Astrocyte of the hippocampus (primary cell): ENCODE measurements at regions not wholly inside any gene's neighbourhood (a gene's known extent, or its start where the extent isn't known, plus 50 kb on each side); places are given as distances from the start of the nearest gene placed in this dataset.

Source experiments
- DNase-seq: peaks from one replicate; pipeline ENCODE4 v3.0.0; 2011; ENCODE audit warnings: low read depth, low spot score

DNA sequence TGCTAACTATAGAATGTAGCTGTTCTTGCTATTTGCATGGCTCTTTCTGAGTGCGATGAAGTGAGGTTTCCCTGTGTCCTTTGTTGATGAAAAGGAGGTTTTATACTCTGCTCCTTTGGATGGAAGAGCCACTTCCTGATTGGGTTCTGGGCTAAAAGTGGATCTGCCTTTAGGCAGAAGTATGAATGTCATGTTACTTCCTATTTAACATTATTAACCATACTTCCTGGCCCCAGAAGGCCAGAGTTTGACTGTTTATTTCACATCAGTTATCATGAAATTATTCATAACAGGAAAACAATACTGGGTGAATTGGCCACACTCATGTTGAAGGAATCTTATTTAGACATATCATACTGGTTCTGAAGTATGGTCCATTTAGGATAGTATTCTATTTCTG, 386.2 kb downstream of the PCDH7 start:
- no peak for DNase-seq

DNA sequence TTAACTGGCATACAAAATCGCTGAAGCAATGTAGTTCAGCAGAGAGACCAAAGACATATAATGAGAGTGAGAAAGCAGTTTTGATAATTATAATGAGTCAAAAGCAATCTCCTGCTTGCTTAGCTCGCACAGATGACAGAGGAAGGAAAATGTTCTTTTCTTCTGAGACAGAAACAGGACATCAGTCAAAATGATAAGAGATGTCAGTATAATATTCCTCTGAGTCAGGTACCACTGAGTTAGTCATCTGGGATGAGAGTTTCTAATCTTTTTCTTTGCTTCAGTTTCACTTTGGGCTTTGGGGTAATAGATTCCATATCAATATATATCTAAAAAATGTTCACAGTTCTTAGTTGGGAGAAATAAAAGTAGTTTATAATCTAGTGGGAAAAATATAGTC, 387.2 kb downstream of the PCDH7 start:
- peak; percentile 9 for DNase-seq

DNA sequence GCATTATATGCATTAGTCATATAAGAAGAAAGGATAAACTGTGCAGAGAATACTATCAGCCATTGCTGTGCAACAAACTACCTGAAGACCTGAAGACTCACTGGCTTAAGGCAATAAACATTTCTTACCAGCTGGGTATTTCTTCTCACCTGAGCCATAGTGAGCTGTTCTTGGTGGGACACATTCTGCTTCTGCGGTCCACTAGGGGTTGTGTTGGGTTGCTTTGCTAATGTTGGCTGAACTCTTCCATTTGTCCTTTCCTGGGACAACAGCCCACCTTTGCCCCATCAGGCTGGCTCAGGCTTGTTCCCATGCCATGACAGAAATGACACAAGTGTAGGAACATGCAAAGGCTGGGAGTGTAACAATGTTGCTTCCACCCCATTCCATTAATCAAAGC, 388.6 kb downstream of the PCDH7 start:
- DNase-seq, result no peak

DNA sequence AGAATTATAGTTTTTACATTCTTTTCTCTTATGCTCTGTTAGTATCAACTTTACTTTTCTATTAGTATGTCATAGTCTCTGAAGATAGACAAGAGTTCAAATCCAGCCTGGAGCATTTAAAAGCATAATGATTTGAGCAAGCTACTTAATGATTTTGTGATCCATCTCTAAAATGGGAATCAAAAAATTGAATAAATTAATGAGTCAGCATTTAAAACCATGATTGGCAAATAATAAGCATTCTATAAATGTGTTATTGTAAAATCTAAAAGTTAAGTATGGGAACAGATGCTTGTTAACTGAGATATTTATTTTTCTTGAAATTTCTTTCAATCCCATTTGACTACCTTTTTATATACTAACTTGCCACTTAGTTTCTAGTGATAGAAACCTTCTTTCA, 391.6 kb downstream of the PCDH7 start:
- no peak for DNase-seq

DNA sequence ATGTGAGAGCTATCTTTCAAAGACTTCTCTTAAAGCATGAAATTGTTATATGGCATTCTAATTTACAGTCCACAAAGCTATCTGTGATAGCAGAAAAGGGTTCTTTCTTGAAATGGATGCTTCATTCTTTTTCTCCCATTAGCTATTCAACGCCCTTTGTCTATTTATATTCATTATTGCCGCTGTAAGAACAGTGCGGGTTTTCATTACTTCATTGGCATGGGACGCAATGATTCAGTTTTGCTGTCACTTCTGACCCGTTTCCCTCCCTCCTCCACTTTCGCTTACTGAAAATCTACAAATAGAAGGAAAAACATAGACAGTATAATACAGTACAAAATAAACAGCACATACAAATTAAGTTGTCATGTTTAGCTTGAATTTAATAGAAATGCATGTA, 394.6 kb downstream of the PCDH7 start:
- DNase-seq, result peak; percentile 28

DNA sequence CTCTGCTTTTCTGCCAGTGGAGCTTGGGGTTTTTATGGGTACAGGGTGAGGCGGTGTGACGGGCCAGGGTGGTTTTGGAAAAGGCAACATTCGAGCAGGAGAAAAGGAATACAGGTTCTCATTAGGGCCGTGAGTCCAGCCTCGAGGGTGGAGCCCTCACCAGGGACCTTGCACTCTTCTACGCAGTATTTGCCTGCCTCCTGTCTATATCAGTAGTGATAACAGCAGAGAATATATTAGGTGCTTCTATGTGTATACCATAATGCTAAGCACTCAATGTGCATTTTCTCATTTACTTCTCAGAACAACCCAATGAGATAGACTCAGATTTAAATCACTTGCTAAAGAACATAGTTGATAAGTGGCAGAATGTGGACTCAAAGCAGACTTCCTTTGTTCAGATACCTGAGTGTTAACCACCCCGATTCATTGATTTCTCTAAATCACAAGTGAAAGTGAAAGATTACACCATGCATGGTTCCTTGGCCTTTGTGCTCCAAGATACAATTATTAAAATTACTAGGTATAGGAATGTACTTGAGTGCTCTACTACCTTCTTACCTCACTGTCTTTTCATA, 403.9 kb downstream of the PCDH7 start:
- DNase-seq, result no peak

DNA sequence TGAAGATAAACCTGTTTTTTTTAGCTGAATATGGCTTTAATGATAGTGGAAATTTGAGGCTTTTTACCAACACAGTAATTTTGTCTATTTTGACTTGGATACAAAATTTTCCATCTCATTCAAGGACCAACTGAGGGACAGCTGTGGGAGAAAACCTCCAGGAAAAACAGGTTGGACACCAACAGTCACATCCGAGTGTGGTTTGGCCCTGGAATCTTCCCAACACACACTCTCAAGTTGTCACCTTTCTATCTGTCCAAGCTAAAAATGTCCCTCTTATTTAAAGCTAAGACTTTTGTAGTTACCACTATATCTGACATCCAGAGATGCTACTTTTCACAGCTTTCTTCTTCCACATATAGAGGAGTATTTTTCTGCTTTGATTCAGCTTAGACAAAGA, 404.9 kb downstream of the PCDH7 start:
- DNase-seq, result no peak

DNA sequence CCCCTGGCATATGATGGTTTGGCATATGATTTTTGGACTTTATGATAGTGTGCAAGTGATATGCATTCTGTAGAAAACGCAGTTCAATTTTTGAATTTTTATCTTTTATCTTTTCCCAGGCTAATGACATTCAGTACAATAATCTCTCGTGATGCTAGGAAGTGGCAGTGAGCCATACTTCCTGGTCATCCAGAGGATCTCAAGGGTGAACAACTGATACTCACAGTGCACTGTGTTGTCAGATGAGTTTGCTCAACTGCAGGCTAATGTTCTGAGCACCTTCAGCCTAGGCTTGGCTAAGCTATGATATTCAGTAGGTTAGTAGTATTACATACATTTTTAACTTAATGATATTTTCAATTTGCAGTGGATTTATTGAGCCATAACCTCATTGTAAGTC, 405.3 kb downstream of the PCDH7 start:
- no peak for DNase-seq

DNA sequence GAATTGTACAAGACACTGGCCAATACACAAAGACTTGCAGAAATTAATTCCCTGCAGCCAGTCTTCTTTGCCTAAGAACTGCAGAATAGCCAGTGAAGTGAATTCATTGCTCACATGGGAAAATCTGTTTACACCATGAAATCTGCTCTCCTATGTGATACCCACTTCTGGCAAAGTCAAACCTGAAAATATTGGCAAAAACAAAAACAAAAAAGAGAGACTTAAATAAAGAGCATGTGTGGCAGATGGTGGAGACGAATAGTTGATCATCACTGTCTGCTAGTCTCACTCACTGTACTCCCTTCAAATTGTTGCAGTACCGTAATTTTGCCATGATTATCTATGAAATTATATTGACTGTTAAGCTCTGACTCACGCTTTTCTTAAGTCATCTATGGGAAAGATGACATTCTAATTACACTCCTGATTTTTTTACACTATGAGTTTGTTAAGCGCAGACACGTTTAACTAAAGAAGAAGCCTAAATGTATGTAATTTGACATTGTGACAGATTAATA, 406.8 kb downstream of the PCDH7 start:
- DNase-seq, result no peak

DNA sequence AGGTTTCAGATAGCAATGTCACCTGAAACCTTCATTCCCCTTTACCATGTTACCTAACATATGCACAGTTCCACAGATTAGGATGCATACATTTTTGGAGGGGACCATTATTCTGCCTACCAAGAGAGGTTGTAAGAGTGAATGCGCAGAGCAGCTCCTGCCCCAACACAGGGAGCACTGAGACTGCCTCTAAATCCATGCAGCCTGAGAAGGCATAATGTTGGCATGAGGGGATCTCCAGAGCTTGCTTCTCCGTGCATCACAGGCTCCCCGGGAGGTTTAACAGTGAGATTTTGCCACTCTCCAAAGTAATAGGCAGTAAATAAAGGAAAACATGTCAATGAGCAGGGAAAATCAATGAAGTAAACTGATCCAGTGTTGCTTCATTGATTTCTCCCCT, 410.8 kb downstream of the PCDH7 start:
- no peak for DNase-seq

DNA sequence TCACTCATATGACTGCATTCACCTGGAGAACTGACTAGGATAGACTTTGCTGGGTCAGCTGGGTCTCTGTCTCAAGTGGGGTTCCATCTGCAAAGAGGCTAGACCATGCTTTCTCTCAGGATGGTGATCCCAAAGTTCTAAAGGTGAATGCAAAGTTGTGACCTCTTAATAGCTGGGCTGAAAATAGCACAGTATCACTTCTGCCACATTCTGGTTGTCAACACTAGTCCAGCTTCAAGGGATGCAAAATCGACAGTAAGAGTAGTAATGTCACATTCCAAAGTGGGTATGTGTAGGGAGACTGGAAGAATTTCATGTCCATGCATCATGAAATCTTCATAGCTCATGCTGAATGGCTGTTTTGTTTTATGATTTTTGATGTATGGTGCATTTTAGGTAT, 414.6 kb downstream of the PCDH7 start:
- no peak for DNase-seq

DNA sequence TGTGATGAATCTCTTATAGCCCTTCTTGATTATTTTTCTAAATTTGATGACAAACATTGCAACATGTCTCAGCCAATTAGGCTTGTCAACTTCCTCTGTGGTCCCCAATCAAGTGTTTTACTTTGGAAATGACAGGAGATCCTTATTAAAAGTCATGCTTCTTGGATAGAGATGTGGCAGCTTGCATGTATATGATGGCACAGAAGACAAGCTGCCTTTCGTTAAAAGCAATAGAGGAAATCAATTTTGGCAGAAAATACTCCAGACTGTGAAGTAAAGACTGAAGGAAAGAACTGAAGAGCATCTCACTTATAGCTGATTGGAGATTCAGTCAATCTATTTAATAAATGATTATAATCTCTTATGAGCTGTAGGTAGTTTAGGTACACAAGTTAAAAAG, 419.6 kb downstream of the PCDH7 start:
- DNase-seq, result no peak

DNA sequence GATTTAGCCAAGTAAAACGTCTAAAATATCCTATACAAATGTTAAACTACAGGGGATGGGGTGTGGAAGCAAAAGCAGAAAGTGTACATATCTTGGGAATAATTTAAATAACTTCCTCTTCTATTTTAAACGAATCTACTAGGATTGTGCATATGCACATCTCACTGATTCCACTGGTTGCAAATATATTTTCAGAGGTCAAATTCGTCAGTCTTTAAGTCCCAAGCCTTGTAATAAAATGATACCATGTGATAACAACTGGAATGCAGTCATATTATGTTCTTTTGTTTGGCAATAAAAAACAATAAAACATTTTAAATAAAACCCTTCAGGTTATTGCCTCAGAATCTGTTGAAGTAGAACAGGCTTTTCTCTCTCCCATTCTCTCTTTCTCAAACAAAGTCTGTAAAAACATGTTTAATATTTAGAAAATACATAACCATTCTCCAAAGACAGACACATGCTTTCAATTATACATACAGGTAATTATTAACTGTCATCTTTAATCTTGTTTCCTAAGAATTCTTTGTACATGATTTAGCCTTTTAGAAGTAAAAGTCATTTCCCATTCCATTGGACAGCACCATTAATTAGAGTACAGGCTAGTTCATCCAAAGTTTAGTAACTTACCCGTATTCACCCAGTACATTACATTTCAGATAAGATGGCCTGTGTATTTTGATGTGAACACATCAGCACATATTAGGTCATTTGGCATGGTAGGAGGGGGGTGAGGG, 421.1 kb downstream of the PCDH7 start:
- no peak for DNase-seq

DNA sequence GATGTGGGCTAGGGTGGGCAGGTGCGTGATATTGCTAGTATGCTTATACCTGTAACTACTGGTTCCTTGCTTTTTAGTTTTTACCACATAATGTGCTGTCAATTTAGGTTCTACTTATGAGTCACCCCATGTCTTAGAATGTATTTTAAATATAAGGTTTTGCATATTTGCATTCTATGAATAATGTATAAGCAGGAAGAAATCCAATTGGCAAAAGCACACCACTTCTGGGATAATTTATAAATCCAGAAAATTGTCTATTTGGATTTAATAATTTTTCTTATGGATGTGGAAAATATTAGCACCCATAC, 421.6 kb downstream of the PCDH7 start:
- no peak for DNase-seq

DNA sequence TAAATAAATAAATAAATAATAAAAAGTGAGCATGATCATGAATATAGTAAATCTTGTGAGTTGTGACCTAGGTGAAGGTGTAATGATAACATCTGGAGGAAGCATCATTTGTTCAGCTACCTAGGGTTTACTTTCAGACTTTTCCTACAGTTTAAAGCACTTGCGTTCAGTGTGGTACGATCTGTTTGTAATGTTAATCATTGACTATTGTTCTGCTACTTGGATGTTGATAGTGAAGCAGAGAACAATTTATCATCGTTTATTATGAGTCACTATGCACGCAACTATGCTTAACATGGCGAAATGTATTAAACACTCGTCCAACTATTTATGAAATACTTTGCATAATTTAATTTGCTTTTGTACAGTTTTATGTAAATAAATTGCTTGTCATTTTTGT, 426.2 kb downstream of the PCDH7 start:
- no peak for DNase-seq

DNA sequence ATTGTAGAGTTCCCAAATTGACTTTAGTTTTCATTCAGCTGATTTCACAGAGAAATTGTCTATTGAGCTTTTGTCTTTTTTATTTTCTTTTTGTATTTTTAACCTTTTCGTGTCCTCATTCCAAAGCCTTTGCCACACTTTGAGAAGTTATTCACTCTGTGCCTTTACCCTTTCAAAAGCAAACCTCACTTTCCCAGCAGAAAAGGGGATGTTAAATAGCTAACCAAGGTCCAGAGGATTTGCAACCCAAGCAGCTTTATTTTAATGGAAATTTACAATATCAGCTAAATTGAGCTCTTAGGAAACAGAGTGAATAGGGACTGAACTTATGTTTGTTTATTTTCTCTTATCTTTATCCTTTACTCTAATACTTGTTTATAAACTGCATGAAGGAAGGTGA, 428.8 kb downstream of the PCDH7 start:
- no peak for DNase-seq

DNA sequence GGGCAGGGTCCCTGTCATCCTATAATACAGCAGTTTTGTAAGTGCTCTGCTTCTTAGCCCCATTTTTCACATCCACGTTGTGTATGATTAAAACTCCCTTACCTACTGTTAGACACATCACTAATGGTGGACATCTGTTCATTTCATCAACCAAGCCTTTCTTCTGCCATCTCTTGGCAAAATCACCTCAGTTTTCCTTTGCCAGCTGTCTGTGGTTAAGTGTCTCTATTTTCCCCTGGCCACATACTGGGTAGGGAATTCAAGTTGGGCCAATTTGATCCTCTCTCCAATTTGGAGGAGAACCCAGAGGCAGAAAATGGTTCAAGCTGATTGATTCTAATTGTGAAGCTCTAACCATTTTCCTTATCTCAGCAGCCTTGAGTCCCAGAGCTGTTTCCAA, 436.1 kb downstream of the PCDH7 start:
- DNase-seq, result no peak

DNA sequence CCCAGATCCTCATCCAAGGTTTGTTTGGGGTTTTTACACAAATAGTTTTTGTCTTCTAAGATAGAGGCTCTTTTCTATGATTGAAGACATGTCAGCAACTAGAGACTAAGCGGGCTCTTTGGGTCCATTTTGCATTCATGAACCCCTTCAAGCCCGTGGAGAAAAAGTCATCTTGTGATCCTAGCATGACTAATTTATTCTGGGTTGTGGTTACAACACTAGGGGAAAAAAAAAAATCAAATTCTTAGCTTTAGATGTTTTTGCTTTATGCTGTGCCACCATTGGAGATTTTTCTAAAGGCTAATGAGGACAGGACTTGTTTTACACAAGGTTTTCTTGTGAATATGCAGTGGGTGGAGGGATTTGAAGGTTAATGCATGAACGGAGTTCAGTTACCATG, 440.0 kb downstream of the PCDH7 start:
- DNase-seq, result peak; percentile 26

DNA sequence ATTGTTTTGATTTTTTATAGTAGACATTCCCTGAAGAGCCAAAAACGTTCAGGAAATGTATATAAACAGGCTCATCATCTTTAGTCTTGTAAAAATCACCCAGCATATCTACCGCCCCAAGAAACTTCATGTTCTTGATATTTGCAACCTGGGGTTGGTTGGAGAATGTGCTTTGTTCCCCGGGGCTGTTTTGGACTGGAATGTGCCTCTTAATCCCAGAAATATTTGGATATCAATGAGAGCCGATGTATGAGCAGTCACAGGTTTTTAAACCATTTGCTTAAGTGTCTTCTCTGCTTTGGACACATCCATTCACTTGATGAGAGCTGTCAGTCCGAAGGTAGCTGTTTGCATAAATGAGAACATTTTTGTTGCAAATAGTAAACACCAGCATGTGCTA, 449.7 kb downstream of the PCDH7 start:
- DNase-seq, result peak; percentile 1

DNA sequence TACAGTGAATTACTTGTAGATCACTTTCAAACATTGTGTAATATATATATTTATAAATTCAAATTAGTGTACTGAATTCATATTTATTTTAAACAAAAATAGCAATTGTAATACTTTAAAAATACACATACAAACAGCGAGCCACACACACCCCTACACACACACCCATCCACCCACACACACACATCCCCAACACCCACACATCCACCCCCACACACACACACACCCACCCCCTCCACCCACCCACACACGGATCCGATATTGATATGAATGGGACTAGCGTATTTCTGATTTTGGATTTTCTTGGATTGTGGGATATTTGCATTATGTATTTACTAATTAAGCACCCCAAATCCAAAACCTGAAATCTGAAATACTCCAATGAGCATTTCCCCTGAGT, 451.2 kb downstream of the PCDH7 start:
- no peak for DNase-seq

DNA sequence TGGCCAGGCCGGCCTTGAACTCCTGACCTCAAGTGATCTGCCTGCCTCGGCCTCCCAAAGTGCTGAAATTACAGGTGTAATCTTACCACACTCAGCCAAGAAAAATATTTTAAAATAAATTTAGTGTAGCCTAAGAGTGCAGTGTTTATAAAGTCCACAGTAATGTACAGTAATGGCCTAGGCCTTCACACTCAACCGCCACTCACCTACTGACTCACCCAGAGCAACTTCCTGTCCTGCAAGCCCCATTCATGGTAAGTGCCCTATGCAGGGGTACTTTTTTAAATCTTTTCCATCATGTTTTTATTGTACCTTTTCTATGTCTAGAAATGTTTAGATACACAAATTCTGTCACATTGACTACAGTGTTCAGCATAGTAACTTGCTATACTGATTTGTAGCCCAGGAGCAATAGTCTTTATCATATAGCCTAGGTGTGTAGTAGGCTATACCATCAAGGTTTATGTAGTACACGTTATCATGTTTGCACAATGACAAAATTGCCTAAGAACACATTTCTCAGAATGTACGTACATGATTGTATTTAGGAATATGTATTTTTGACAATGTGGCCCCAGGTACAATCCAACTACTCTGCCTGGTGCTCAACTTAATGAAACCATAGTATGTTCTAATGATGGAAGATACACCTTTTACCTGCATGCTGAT, 455.2 kb downstream of the PCDH7 start:
- DNase-seq, result peak; percentile 9

DNA sequence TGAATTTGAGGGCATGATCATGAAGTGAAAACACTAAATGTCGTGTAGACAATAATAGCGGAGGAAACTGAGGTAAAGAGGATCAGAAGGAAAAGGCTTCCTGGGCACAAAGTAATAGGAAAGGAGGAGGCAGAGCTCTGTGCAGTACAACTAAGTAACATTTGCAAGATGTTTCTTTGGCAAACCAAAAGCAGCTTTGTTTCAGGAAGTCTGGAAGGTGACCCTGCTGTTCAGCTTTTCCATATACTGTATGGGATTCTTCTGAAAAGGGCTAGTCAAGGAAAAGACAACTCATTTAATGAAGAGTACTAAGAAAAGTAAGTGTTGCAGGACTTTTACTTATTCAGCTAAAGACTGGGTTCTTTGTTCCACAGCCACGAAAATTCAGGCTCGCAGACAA, 463.1 kb downstream of the PCDH7 start:
- no peak for DNase-seq

DNA sequence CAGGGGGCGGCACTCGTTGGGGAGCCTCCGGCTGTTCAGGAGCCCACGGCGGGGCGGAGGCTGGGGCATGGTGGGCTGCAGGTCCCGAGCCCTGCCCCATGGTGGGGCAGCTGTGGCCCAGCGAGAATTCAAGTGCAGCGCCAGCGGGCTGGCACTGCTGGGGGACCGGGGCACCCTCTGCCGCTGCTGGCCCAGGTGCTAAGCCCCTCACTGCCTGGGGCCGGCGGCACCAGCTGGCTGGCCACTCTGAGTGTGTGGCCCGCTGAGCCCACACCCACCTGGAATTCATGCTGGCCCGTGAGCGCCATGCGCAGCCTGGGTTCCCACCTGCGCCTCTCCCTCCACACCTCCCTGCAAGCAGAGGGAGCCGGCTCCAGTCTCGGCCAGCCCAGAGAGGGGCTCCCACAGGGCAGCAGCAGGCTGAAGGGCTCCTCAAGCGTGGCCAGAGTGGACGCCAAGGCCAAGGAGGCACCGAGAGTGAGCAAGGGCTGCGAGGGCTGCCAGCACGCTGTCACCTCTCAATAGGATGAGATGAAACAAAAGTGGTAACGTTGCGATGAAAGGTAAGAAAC, 464.9 kb downstream of the PCDH7 start:
- DNase-seq, result no peak
